ENCODE measurements at regions not wholly inside any gene's neighbourhood (a gene's known extent, or its start where the extent isn't known, plus 50 kb on each side); places are given as distances from the start of the nearest gene placed in this dataset.
"Not testable (repeated sequence)": the region's sequence is repeated elsewhere in the genome, so short reads cannot be mapped to it uniquely, and the experiment has no call there.

DNA sequence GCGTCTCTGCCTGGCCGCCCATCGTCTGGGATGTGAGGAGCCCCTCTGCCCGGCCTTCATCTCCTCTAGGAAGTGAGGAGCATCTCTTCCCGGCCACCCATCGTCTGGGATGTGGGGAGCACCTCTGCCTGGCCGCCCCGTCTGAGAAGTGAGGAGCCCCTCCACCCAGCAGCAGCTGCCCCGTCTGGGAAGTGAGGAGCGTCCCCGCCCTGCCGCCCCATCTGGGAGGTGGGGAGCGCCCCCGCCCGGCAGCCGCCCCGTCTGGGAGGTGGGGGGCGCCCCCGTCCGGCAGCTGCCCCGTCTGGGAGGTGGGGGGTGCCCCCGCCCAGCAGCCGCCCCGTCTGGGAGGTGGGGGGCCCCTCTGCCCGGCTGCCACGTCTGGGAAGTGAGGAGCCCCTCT, 153.7 kb upstream of the MYRIP start:
- intact Hi-C loops (cut with micrococcal nuclease) = not testable (repeated sequence)

DNA sequence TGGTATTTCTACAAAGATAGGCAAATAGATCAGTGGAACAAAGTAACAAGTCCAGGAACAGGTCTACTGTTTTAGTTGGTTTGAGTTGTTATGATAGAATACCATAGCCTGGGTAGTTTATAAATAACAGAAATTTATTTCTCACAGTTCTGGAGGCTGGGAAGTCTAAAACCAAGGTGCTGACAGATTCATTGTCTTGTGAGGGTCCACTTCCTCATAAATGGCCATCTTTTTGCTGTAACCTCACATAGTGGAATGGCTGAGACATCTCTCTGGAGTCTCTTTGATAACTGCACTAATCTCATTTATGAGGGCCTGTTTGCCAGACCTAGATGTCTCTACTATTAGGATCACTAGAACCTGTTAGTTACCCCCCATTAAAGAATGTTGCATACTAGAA, 152.3 kb upstream of the MYRIP start:
- intact Hi-C loops (cut with micrococcal nuclease) = no loop called here

DNA sequence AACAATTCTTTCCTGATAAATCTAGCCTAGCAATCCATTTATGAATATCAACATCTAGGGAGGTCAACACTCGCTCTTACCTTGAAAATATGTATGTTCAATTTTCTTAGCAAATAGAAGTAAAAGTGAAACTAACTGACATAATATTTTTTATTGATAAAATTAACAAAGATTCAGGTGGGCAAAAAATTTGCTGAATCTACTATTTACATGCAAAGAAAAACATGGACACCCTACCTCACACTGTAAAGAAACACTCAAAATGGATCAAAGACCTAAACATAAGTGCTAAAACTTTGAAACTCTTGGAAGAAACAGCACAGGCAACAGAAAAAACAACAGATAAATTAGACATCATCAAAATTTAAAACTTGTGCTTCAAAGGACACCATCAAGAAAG, 151.6 kb upstream of the MYRIP start:
- intact Hi-C loops (cut with micrococcal nuclease) = no loop called here

DNA sequence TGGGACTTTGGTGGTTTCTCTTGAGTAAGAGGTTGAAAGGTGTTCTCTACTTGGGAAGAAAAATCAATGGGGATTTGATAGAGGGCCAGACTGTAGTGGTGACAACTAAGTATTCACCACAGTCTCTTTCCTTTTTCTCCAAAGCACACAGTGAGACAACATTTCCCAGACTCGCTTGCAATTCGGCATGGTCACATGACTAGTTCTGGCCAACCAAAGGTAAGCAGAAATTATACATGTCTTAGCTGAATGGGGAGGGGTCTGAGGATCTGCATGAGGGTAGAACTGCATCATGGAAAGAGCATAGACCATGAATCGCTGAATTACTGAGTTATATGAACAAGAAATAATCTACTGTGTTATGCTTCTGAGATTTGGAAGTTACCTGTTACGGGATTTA, 144.5 kb upstream of the MYRIP start:
- intact Hi-C loops (cut with micrococcal nuclease) = no loop called here

DNA sequence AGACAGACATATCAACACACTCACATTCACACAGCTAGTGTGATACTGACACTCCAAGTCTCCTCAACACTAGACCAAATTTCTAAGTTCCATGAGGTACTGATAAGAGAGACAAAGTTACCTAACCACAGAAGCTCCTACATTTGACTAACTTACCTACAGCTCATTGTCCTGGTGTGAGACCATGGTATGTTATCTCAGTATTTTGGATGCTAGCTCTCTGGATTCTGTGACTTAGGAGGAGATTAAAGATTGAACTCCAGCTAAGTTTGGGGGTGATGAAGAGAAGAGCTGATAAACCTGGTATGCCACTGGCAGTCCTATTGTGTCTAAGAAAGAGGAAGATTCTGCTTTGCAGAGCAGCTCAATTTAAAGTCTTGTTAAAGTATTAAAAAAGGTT, 144.0 kb upstream of the MYRIP start:
- intact Hi-C loops (cut with micrococcal nuclease) = no loop called here

DNA sequence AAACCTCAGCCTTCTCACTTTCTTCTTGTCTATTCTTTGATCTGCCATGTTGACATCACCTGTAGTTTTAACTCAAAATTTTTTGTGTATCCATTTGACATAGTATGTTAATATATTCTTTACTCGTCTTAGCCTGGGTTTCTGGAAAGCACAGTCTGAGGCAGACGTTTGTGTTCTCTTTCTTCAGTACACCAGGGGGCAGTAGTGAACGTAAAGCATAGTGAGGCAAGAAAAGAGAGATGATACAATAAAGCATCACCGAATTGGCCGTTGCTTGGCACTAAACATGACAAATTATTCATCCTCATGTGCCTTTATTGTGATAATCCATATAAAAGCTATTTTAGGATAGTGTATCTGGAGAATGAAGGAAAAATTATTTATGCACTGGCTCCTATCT, 141.0 kb upstream of the MYRIP start:
- intact Hi-C loops (cut with micrococcal nuclease) = no loop called here

DNA sequence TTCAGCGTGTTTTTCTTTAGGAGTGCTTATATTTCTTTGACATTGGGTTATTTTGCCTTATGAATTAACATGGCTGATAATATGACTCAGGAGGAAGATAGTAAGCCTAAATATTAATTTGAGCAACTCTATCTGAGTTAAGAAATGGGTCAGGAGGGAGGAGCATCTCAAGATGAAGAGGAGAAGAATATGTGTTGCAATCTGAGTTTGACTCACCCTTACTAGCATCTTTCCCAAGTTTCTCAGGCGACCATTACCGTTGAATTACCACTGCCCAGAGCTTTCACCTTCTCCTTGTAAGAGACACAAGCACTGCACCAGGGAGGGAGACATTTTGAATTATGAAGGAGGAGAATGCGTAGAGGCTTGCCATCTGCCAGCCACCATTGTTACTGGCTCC, 138.3 kb upstream of the MYRIP start:
- intact Hi-C loops (cut with micrococcal nuclease) = no loop called here

DNA sequence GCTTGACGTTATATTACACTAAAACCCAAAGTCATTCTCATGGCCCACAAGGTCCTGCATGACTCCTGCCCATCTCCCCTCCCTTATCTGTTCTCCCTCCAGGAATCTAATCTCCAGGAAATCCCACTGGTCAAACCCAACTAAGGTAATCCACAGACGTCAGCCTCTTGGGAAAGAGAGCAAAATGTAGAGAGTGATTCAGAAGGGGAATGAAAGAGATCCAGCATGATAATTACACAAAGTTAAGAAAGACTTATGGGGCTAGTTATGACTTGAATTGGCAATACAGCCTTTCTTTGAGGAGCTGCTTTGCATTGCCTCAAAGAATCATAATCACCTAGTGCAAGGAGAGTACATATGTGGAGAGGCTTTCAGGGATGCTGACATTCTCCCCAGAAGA, 137.8 kb upstream of the MYRIP start:
- intact Hi-C loops (cut with micrococcal nuclease) = no loop called here

DNA sequence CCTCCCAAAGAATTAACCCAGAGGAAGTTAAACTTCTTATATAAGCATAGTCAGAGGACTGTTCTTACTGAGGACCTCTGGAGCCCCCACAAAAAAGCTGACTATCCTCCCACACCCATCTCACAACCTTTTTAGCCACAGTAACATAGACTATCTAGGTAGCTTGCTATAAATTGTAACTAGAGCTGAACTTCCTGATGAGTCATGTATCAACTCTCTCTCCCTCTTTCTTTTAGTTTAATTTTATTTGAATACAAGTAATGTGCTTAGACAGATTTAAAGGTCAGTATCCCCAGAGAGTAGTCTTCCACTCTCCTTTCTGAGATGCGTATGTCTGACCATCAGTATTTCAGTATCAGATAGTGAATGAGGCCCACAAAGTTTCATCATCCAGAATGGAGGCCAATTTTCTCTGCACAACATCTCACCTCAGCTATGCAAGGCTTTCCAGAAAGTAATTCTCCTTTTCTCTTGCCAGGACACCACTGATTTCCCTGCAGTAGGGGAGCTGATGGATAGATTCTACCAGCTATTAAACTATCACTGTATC, 104.0 kb upstream of the MYRIP start:
- intact Hi-C loops (cut with micrococcal nuclease) = loop anchor here (5.0 kb wide), 1 partner anchor 612 kb away; no protein-coding TSS in a partner anchor

DNA sequence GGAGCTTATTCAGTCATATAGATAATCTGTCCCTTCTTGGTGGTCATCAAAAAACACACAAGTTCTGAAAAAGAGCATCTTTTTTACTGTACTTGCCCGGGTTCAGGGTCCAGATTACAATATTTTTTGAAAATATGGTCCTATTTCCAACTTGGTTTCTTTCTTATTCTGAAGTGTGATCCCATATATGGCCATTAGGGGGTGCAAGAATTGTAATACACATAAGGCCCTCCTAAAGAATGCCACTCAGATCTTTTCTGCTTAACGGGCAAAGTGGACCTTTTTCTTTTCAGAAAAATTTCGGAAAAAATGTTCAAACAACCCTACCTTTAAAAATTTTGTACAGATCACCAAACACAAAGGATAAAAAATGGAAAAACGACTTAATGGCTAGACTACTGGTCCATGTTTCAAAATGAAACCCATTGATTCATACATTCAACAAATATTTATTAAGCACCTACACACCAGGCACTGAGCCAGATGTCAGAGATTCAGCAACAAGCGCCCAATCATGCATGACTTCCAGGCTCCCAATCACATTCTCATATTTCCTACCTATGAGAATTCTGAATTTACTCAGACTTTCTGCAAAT, 102.0 kb upstream of the MYRIP start:
- intact Hi-C loops (cut with micrococcal nuclease) = loop anchor here (1.0 to 5.0 kb wide), 2 partner anchors 283 to 610 kb away; no protein-coding TSS in a partner anchor

DNA sequence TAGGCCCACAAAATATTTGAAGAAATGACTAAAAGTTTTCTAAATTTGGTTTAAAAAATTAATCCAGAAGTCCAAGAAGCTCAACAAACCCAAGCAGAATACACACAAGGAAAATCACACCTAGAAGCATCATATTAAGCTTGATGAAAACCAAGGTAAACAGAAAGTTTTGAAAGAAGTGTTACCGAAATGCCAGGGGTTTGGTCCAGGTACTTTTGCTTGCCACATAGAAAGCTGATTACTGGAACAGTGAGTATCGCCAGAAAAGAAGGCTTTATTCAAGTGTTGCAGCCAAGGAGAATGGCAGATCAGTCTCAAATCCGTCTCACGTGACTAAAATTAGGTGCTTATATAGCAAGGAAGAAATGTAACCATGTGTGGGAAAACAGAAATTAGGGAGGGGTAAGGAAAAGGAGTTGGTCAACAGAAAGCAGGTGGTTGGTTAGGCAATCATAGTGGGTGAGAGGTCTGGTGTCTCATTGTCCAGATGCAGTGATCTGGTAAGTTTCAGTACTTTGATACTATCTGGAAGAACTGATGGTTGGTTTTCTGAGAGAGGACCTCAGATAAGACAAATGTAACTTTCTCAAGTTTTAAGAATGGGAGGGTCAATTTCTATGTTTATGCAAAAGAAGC, 96.9 kb upstream of the MYRIP start:
- intact Hi-C loops (cut with micrococcal nuclease) = no loop called here

DNA sequence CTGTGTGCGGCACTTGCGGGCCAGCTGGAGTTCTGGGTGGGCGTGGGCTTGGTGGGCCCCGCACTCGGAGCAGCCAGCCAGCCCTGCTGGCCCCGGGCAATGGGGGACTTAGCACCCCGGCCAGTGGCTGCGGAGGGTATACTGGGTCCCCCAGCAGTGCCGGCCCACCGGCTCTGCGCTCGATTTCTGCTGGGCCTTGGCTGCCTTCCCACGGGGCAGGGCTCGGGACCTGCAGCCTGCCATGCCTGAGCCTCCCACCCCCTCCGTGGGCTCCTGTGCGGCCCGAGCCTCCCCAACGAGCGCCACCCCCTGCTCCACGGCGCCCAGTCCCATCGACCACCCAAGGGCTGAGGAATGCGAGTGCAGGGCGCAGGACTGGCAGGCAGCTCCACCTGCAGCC, 96.1 kb upstream of the MYRIP start:
- intact Hi-C loops (cut with micrococcal nuclease) = not testable (repeated sequence)

DNA sequence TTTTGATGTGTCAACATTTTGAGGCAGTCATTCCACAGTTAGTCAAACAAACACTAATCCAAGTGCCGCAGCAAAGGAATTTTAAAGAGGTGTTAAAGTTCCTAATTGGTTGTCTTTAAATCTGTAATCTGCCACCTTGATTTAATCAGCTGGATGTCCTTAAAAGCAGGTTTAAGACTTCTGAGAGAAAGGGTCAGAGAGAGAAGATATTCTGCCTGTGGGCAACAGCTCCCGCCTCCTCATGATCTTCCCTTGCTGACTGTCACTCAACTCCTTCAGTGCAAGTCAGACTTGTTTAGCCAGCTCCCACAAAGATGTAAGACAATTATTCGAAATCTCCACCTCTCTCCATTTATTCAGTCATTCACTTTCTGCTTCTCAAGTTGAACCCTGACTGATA, 92.6 kb upstream of the MYRIP start:
- intact Hi-C loops (cut with micrococcal nuclease) = no loop called here

DNA sequence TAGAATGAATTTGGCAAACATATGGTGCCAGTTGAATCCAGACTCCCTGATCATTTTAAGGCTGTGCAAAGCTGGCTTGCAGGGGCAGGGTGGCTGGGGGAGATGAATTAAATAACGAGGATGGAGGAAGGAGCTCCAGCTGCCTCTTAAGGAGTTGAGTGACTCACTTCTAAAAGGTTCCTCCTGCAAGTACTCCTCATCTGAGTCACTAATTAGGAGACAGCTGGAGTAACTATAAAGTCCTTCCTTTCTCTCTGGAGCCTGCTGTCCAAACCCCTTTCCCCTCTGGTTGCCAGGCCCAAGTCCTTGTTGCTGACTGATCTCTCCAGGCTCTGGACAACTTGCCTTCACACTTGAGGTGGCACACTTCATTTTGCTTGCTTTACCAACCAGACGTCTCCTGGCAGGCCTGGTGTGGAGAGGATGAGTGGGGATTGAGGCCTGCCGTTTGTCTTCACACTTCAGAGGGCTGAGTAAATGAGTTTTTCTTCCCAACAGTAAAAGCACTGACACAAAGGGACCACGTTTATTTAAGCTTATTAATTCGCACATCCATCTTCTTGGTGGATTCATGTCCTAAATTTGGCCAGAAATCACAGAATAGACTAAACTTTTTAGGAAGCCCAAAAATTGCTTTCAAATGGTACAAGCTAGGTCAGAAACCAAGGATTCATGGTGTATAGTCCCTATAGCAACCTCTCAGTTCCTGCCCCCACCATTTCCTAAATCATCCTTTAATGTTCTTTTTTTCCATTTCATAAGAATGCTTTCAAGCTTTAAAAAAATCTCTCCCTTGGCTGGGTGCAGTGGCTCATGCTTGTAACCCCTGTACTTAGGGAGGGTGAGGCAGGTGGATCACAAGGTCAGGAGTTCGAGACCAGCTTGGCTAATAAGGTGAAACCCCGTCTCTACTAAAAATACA, 90.5 kb upstream of the MYRIP start:
- intact Hi-C loops (cut with micrococcal nuclease) = no loop called here

DNA sequence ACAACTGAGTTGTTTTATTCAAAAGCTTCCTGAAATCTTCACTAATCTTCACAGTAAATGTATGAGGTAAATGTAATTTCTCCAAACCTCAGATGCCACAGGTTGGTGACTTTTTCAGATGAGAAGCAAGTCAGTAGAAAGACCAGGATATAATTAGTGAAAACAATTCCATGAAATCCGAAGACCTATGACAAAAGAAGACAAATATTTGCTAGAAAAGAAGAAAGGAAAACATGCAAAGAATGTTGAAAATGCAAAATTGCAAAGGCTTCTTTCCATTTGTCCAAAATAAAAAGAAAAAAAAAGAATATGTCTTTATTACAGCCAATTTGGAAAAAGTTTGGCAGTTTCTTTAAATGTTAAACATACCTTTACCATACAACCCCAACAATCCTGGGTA, 88.3 kb upstream of the MYRIP start:
- intact Hi-C loops (cut with micrococcal nuclease) = no loop called here

DNA sequence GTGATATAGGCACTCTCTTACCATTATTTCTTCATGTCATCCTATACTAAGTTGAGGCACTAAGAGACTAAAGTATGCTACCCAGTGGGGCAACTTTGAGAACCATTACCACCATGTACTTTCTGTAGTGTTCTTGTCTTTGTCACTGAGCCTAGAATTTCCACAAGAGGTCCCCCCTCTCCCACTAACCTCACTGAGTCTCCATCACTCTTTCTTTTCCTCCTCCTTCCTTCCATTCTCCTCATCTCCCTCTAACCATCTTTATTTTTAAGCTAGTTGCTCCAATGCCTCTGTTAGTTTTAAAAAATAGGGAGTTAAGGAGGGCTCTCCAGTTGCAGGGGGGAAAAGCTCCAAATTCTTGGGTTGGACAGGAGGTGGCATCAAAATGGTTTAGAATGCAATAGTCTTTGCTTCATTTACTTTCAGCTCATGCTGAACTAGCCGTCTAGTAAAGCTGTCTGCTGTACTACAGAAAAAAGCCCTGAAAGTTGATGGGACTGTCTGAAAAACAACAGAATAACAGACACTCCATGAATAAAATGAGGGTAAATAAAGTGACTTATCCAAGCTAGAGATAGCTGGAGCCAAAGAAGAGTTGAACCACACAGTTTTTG, 85.1 kb upstream of the MYRIP start:
- intact Hi-C loops (cut with micrococcal nuclease) = no loop called here

DNA sequence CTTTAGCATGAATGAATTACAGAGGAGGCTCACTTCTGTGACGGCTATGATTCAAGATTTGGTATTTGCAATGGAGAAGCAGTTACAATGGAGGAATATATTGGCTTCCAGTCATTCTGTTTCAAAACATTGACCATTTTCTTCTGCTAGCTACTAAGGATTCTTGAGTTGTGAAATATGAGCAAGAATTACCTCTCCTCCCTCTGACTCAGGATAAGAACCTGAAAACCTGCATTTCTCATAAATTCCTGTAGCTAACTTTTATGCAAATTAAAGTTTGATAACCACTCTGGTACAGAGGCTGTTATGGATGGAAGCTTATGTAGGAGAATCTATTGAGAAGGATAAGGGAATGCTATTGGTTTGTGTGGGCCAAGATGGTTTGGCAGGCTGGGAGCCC, 84.1 kb upstream of the MYRIP start:
- intact Hi-C loops (cut with micrococcal nuclease) = no loop called here

DNA sequence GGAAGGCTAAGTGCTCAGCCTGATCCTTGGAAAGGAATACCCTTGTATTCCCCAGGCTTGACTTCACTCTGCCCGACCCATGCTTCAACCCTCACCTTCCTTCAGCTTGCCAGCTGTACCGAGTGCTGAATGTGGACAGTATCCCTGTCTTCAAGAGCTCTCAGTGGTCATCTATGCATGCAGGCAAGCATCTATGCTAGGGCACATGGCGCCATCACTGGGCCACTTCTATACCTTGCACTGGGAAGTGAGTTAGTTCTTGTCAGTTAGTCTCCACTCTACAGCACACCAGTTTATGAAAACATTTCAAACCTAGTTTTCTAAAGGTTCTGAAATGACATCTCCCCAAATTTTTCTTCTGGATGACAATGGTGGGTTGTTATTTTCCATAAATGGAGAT, 82.0 kb upstream of the MYRIP start:
- intact Hi-C loops (cut with micrococcal nuclease) = no loop called here

DNA sequence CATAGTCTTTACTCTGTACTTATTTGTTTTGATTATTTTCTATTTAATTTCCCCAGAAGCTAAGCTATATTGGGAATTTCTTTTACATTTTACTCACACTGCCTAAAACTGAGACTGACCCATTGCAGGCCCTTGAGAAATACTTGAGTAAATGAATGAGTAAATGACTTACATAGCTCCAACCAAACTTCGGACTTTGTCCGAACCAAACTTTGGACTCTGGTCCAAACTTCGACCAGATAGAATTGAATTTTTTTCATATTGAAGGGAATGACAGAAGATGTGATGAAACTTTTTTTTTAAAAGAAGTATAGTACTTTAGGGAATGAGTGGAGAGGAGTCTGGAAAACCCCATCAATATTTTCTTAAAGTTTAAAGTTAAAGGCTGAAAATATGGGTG, 75.6 kb upstream of the MYRIP start:
- intact Hi-C loops (cut with micrococcal nuclease) = no loop called here

DNA sequence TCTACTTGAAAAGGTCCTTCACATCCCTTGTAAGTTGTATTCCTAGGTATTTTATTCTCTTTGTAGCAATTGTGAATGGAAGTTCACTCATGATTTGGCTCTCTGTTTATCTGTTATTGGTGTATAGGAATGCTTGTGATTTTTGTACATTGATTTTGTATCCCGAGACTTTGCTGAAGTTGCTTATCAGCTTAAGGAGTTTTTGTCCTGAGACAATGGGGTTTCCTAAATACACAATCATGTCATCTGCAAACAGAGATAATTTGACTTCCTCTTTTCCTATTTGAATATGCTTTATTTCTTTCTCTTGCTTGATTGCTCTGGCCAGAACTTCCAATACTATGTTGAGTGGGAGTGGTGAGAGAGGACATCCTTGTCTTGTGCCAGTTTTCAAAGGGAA, 69.8 kb upstream of the MYRIP start:
- intact Hi-C loops (cut with micrococcal nuclease) = not testable (repeated sequence)

DNA sequence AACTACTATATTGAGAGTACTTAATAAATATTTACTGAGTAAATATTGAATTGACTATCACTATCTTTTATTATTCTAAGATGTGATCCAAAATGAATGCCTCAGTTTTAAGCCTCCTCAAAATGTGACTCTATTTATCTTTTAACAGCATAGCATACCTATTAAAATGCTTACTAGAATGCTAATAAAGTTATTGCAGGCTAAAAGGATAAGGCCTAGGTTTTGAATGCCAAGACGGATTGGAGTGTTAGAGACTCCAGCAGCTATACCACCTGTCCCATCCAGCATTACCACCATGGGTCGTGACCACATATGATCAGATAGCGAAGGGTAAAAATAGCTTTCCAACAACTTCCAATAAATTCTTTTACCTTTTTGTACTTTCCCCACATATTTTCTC, 64.7 kb upstream of the MYRIP start:
- intact Hi-C loops (cut with micrococcal nuclease) = no loop called here

DNA sequence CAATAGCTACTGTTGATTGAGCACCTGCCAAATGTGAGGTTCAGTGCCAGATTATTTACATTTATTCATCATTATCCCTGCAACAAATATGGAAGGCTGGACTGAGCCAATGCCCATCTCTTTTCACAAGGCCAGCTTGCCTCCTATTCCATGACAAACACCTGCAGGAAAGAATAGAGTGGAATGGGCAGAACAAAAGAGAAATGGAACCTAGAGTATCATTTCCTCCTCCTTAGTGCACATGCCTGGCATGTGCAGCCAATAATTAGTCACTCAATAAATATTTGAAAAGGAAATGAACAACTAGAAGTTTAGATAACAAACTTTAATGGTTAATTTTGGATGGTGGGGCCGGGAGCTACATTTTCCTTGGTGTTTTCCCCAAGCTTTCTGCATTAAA, 61.4 kb upstream of the MYRIP start:
- intact Hi-C loops (cut with micrococcal nuclease) = no loop called here
